Brain microvascular endothelial cell (primary cell): ENCODE measurements at regions not wholly inside any gene's neighbourhood (a gene's known extent, or its start where the extent isn't known, plus 50 kb on each side); places are given as distances from the start of the nearest gene placed in this dataset.

Source experiments
- DNase-seq: peaks from one replicate; pipeline ENCODE4 v3.0.0-alpha.2; 2020
- H3K27ac ChIP-seq: fragments of 250-450 bp; sonication (Bioruptor Pico); 2 replicates; pipeline ENCODE4 v1.5.1; 2020; ENCODE audit warnings: mild to moderate bottlenecking, moderate library complexity
- H3K27me3 ChIP-seq: fragments of 250-450 bp; sonication (Bioruptor Pico); replicated peaks from 2 replicates; pipeline ENCODE4 v1.5.1; 2020; ENCODE audit warnings: mild to moderate bottlenecking
- H3K36me3 ChIP-seq: fragments of 250-450 bp; sonication (Bioruptor Pico); replicated peaks from 2 replicates; pipeline ENCODE4 v1.5.1; 2020; ENCODE audit warnings: mild to moderate bottlenecking
- H3K4me3 ChIP-seq: 2 replicates; pipeline ENCODE4 v1.5.1; 2011; ENCODE audit warnings: low read depth, mild to moderate bottlenecking, control low read depth, low read length, moderate library complexity
- CTCF ChIP-seq: IDR thresholded peaks from 2 replicates; pipeline ENCODE4 v1.5.1; 2011; ENCODE audit warnings: low read depth, mild to moderate bottlenecking, moderate library complexity, low read length, control low read depth, inconsistent platforms; ENCODE audit errors: missing control alignments
- in situ Hi-C: cut with HindIII; loops from 2 replicates; pipeline ENCODE4 v1.10.0; 2017; ENCODE audit warnings: low sequenced_read_pairs, low pct_ligation_motif_present

- no peaks in the 10 kb centered on the region for H3K36me3 ChIP-seq
- no peaks in the 10 kb centered on the region for H3K27me3 ChIP-seq
- no peak overlapping the region for H3K27ac ChIP-seq
- no peak for TF ChIP-seq CTCF
- in situ Hi-C loops: no loop called here
- DNase-seq: no peak
- no peak overlapping the region for H3K4me3 ChIP-seq
Measured at GRCh38 chr1:208535511-208535910, 291.3 kb upstream of the PLXNA2 start.

DNA sequence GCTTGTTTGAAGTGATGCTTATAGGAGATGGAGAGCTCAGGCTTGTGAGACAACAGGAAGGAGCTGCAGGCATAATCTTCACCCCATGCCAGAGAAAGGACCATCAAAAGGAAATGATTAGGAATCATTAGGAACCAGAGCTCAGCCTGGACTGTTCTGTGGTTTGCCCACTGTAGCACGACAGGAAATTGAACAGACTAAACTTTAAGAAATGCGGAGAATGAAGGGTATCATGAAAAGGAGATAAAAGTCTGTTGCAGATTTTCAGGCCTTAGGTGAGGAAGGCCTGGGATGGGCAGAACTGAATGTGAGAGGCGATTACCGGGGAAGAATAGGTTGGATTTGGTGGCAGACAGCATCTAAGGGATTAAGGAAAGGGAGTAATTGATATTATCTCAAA is 292.0 kb upstream of the PLXNA2 start:
- no peaks in the 10 kb centered on the region for H3K36me3 ChIP-seq
- H3K27me3 ChIP-seq: no peaks in the 10 kb centered on the region
- in situ Hi-C loops: no loop called here
- no peak for DNase-seq
- no peak overlapping the region for H3K27ac ChIP-seq
- no peak overlapping the region for H3K4me3 ChIP-seq
- no peak for TF ChIP-seq CTCF

DNA sequence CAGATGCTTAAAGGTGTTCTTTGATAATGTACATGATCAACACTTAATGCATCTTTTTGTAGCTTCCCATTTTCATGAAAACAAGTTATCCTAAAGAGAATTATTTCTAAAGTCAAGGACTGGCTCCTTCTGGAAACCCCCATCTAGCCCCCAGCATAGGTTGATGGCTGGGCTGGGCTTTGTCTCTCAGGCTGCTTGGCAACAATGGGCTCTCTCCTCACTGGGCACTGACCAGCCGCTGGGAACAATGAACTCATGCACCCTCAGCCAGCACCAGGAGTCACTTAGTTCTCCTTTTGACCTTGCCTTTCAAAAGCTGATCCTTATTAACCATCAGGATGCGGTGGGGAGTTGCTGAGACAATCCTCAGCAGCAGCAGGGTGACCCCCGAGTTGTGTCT is 293.0 kb upstream of the PLXNA2 start:
- TF ChIP-seq CTCF: no peak
- Histone ChIP-seq H3K36me3 (no peaks in the 10 kb centered on the region), H3K27ac (no peak overlapping the region), H3K27me3 (no peaks in the 10 kb centered on the region), H3K4me3 (no peak overlapping the region)
- no peak for DNase-seq
- in situ Hi-C loops: no loop called here

DNA sequence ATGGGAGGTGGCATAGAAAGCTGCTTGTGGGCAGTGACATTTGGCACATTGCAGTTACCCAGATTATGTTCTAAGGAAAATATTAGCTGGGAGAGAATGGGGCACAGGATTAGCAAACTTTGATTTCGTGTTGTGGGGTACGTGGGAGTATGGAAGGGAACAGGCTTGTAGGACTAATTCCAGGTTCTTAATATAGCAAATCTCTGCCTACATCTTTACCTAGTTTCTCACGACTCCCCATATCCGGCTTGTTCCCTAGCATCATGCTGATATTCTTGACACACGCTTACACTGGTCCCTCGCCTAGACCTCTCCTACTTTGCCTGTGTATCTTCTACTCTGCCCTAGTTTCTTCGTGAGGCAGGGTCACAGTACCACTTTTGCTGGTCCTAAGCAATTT is 293.9 kb upstream of the PLXNA2 start:
- in situ Hi-C loops: no loop called here
- DNase-seq: no peak
- no peak for TF ChIP-seq CTCF
- Histone ChIP-seq H3K36me3 (no peaks in the 10 kb centered on the region), H3K4me3 (no peak overlapping the region), H3K27ac (no peak overlapping the region), H3K27me3 (no peaks in the 10 kb centered on the region)

DNA sequence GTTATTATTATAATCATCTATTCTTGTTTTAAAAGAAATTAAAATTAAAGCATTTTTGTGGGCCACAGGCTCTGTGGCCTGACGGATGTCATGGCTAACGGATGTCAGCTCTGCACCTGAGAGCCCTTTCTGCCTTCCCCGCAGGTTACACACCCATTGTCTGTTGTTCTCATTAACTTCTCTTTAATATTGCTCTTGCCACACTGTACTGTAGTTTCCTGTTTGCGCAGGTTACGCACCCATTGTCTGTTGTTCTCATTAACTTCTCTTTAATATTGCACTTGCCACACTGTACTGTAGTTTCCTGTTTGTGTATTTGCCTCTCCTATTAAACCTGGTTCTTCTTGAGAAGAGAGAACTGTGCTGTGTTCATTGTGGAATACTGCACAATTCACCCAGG is 294.4 kb upstream of the PLXNA2 start:
- Histone ChIP-seq H3K4me3 (no peak overlapping the region), H3K27ac (no peak overlapping the region), H3K27me3 (no peaks in the 10 kb centered on the region), H3K36me3 (no peaks in the 10 kb centered on the region)
- in situ Hi-C loops: no loop called here
- DNase-seq: no peak
- no peak for TF ChIP-seq CTCF

DNA sequence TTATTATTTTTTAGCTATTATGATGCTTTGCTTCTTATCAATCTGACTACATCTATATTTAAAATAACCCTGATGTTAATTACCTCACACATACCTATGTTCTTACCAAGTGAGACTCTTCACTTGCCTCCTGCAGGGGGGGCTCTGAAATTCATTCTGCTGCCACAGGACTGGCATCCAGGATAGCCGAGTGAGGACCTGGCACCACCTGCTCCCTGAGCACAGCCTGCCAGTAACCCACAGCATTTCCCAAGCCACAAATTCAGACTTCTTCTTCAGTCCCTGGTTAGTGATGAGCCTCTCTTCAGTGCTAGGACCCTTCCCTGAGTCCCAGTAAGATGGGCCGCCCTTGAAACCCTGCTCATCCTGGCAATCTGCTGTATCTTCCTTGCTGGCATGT is 296.5 kb upstream of the PLXNA2 start:
- TF ChIP-seq CTCF: no peak
- H3K4me3 ChIP-seq: no peak overlapping the region
- no peaks in the 10 kb centered on the region for H3K36me3 ChIP-seq
- in situ Hi-C loops: no loop called here
- no peak overlapping the region for H3K27ac ChIP-seq
- no peak for DNase-seq
- H3K27me3 ChIP-seq: no peaks in the 10 kb centered on the region
